Mesendoderm (in vitro differentiated cells): ENCODE measurements at regions not wholly inside any gene's neighbourhood (a gene's known extent, or its start where the extent isn't known, plus 50 kb on each side); places are given as distances from the start of the nearest gene placed in this dataset.

ENCODE experiments used
- DNase-seq: peaks from one replicate; pipeline ENCODE4 v3.0.0; 2013
- H2AK5ac ChIP-seq: 2 replicates; pipeline ENCODE4 v1.6.1; 2013; ENCODE audit warnings: low read length, inconsistent platforms
- H2BK120ac ChIP-seq: 2 replicates; pipeline ENCODE4 v1.6.1; 2013; ENCODE audit warnings: low read depth, mild to moderate bottlenecking, low read length, moderate library complexity, mixed read lengths
- H2BK15ac ChIP-seq: replicated peaks from 2 replicates; pipeline ENCODE4 v1.6.1; 2013; ENCODE audit warnings: low read depth, mild to moderate bottlenecking, moderate library complexity
- H2BK5ac ChIP-seq: 2 replicates; pipeline ENCODE4 v1.6.1; 2013; ENCODE audit warnings: low read length, inconsistent platforms
- H3K18ac ChIP-seq: 2 replicates; pipeline ENCODE4 v1.6.1; 2013; ENCODE audit warnings: mild to moderate bottlenecking, low read length, mixed read lengths
- H3K23ac ChIP-seq: one replicate; pipeline ENCODE4 v1.6.1; 2013; ENCODE audit warnings: low read length
- H3K27ac ChIP-seq: 2 replicates; pipeline ENCODE4 v1.5.1; 2013; ENCODE audit warnings: low read depth, mild to moderate bottlenecking, inconsistent platforms, low read length, moderate library complexity
- H3K27me3 ChIP-seq: 2 replicates; pipeline ENCODE4 v1.6.1; 2013; ENCODE audit warnings: low read length, control low read depth, mild to moderate bottlenecking, inconsistent platforms; ENCODE audit not compliant: insufficient read depth, poor library complexity
- H3K36me3 ChIP-seq: 2 replicates; pipeline ENCODE4 v1.6.1; 2013; ENCODE audit warnings: low read length, inconsistent platforms; ENCODE audit not compliant: control insufficient read depth, insufficient read depth
- H3K4ac ChIP-seq: one replicate; pipeline ENCODE4 v1.6.1; 2013; ENCODE audit warnings: low read depth, mild to moderate bottlenecking, low read length, moderate library complexity
- H3K4me1 ChIP-seq: 2 replicates; pipeline ENCODE4 v1.6.1; 2013; ENCODE audit warnings: low read depth, low read length, inconsistent platforms; ENCODE audit not compliant: control insufficient read depth
- H3K4me2 ChIP-seq: 2 replicates; pipeline ENCODE4 v1.6.1; 2013; ENCODE audit warnings: low read length
- H3K4me3 ChIP-seq: 2 replicates; pipeline ENCODE4 v1.5.1; 2013; ENCODE audit warnings: mild to moderate bottlenecking, low read length
- H3K56ac ChIP-seq: one replicate; pipeline ENCODE4 v1.6.1; 2013; ENCODE audit warnings: low read length
- H3K79me1 ChIP-seq: 2 replicates; pipeline ENCODE4 v1.6.1; 2013; ENCODE audit warnings: low read length, inconsistent platforms
- H3K79me2 ChIP-seq: 2 replicates; pipeline ENCODE4 v1.6.1; 2013; ENCODE audit warnings: mild to moderate bottlenecking, low read length; ENCODE audit not compliant: control insufficient read depth, insufficient read depth
- H3K9ac ChIP-seq: 2 replicates; pipeline ENCODE4 v1.6.1; 2013; ENCODE audit warnings: low read length, inconsistent platforms
- H4K5ac ChIP-seq: one replicate; pipeline ENCODE4 v1.6.1; 2013; ENCODE audit warnings: low read length
- H4K8ac ChIP-seq: one replicate; pipeline ENCODE4 v1.6.1; 2013; ENCODE audit warnings: low read depth, mild to moderate bottlenecking, control low read depth, low read length, moderate library complexity
- WGBS: extraction: QIAGEN DNeasy Blood & Tissue Kit; methylation state at CpG from one replicate; pipeline ENCODE4 v1.1.7; 2013; ENCODE audit warnings: low lambda C conversion rate, missing lambda C conversion rate; ENCODE audit not compliant: insufficient coverage; ENCODE audit errors: extremely low coverage; 5-methylcytosine and 5-hydroxymethylcytosine counted together

DNA sequence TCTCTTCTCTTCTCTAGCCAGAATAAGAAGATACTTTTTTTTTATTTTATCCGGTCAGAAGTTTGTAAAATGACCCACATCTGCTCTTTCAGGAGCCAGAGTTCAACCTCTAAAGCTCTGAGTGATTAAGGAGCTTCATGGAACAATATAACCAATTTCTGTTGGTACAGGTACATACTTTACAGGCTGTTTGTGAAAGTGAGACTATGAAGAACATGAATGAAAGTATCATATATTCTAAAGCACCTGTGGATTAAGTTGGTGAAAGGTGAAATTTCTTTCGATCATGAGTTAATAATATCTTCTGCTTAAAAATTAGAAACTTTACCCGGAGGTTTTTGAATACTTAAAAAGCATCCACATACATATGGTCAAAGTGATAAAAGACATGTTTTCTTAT lies 65.2 kb downstream of the DMRT2 start:
- Histone ChIP-seq H2BK120ac (no peak overlapping the region), H3K79me2 (no peaks in the 10 kb centered on the region), H3K4me2 (no peak overlapping the region), H3K56ac (no peak overlapping the region), H3K4me3 (no peak overlapping the region), H3K27ac (no peak overlapping the region), H2BK15ac (no peak overlapping the region), H3K36me3 (no peaks in the 10 kb centered on the region), H2AK5ac (no peak overlapping the region), H4K5ac (no peak overlapping the region), H4K8ac (no peak overlapping the region), H3K9ac (no peak overlapping the region), H3K18ac (no peak overlapping the region), H3K4me1 (no peaks in the 10 kb centered on the region), H3K27me3 (no peaks in the 10 kb centered on the region), H2BK5ac (no peak overlapping the region), H3K4ac (no peak overlapping the region), H3K79me1 (no peaks in the 10 kb centered on the region), H3K23ac (no peak overlapping the region)
- no CpG with 5 or more reads among the region's 3 CpGs for WGBS
- no peak for DNase-seq

DNA sequence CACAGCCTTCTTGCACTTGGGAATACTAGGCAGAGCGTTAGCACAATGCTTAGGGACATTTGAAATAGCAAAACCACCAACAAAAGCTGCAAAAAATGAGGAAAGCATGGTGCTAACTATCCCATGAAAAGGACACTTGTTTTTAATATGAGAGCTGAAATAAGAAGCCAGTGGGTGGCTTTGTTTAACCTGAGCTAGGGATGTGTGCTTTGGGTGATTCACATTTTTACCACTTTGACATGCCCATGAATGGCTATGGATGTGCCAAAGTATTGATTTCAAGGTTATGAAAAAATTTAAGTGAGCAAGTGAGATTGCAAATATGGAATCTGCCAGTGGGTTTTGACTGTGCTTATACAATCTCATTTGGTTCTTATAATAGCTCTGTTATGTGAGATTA lies 67.3 kb downstream of the DMRT2 start:
- Histone ChIP-seq H3K4ac (no peak overlapping the region), H2BK15ac (no peak overlapping the region), H4K5ac (no peak overlapping the region), H3K79me1 (no peaks in the 10 kb centered on the region), H4K8ac (no peak overlapping the region), H3K27me3 (no peaks in the 10 kb centered on the region), H3K36me3 (no peaks in the 10 kb centered on the region), H3K18ac (no peak overlapping the region), H3K27ac (no peak overlapping the region), H2AK5ac (no peak overlapping the region), H2BK120ac (no peak overlapping the region), H3K79me2 (no peaks in the 10 kb centered on the region), H3K56ac (no peak overlapping the region), H3K4me3 (no peak overlapping the region), H3K4me1 (no peaks in the 10 kb centered on the region), H3K23ac (no peak overlapping the region), H2BK5ac (no peak overlapping the region), H3K9ac (no peak overlapping the region), H3K4me2 (no peak overlapping the region)
- DNase-seq = no peak
- WGBS = no CpG with 5 or more reads among the region's 1 CpG

DNA sequence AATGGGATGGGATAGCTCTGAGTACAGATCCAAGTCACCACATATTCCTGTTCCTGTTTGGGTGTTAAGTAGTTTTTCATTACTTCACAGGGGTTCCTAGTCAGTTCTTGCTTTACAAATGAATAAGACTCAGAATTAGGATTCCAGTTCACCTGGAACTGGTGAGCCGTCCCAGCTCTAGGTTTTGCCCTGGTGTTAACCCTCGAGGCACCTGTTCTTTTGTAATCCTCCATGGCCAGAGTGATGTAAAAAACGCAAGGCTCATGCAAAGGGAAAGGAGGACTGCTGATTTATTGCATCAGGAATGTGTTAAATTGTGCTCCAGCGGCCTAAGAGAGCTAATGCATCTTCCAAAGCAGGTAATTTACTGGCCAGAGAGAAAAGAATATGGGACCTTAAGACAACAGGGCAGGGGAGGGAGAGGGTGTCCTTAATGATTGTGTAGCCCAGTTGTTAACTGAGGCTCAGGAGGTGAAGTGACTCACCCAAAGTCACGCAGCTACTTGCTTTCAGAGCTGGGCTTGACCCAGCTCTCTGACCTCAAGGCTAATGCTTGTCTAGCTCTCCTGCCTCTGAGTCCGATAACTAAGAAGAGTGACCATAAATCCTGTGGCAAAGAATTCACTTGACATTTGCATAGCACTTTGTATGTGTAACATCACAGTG lies 70.5 kb downstream of the DMRT2 start:
- Histone ChIP-seq H3K4me3 (no peak overlapping the region), H3K79me1 (no peaks in the 10 kb centered on the region), H2BK120ac (no peak overlapping the region), H2BK15ac (no peak overlapping the region), H2BK5ac (no peak overlapping the region), H3K27ac (no peak overlapping the region), H3K4me2 (no peak overlapping the region), H4K5ac (no peak overlapping the region), H3K9ac (no peak overlapping the region), H3K23ac (no peak overlapping the region), H2AK5ac (no peak overlapping the region), H3K56ac (no peak overlapping the region), H3K36me3 (no peaks in the 10 kb centered on the region), H4K8ac (no peak overlapping the region), H3K79me2 (no peaks in the 10 kb centered on the region), H3K27me3 (no peaks in the 10 kb centered on the region), H3K4me1 (no peaks in the 10 kb centered on the region), H3K4ac (no peak overlapping the region), H3K18ac (no peak overlapping the region)
- DNase-seq = peak; percentile 38
- WGBS = no CpG with 5 or more reads among the region's 6 CpGs

DNA sequence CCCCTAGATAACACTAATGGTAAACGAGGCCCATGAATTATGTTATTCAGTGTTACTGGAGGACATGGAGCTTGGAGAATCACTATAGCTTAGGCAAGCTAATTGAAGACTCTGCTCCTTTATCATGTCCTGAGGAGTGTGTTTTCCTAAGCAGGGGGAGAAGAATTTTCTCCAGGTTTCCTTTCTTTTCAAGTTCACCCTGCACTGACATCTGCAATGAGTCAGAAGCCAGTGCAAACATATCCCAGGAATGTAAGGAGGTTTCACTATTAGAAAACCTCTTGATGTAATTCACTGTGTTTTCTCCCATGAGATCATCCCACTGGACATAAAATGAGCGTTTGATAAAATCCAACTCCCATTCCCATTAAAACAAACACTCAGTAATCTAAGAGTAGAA lies 75.6 kb downstream of the DMRT2 start:
- Histone ChIP-seq H3K4me3 (no peak overlapping the region), H4K8ac (no peak overlapping the region), H3K27ac (no peak overlapping the region), H3K79me2 (no peaks in the 10 kb centered on the region), H3K4ac (no peak overlapping the region), H3K9ac (no peak overlapping the region), H3K4me1 (no peaks in the 10 kb centered on the region), H3K4me2 (no peak overlapping the region), H2BK5ac (no peak overlapping the region), H3K79me1 (no peaks in the 10 kb centered on the region), H3K18ac (no peak overlapping the region), H2BK15ac (no peak overlapping the region), H3K56ac (no peak overlapping the region), H2BK120ac (no peak overlapping the region), H2AK5ac (no peak overlapping the region), H3K23ac (no peak overlapping the region), H3K27me3 (no peaks in the 10 kb centered on the region), H3K36me3 (no peaks in the 10 kb centered on the region), H4K5ac (no peak overlapping the region)
- no peak for DNase-seq
- no CpG with 5 or more reads among the region's 2 CpGs for WGBS

GRCh38 chr9:1128046-1128445 lies 77.9 kb downstream of the DMRT2 start:
- H3K36me3 ChIP-seq = no peaks in the 10 kb centered on the region
- H3K27ac ChIP-seq = no peak overlapping the region
- H3K18ac ChIP-seq = no peak overlapping the region
- no peak overlapping the region for H4K5ac ChIP-seq
- no peak overlapping the region for H3K4me3 ChIP-seq
- no peak overlapping the region for H3K23ac ChIP-seq
- H3K4ac ChIP-seq = no peak overlapping the region
- no peaks in the 10 kb centered on the region for H3K4me1 ChIP-seq
- no peak overlapping the region for H2BK5ac ChIP-seq
- H2AK5ac ChIP-seq = no peak overlapping the region
- H2BK120ac ChIP-seq = no peak overlapping the region
- no peaks in the 10 kb centered on the region for H3K79me1 ChIP-seq
- no peak overlapping the region for H4K8ac ChIP-seq
- DNase-seq = no peak
- no CpG with 5 or more reads among the region's 1 CpG for WGBS
- no peak overlapping the region for H3K56ac ChIP-seq
- H2BK15ac ChIP-seq = no peak overlapping the region
- no peak overlapping the region for H3K4me2 ChIP-seq
- no peaks in the 10 kb centered on the region for H3K27me3 ChIP-seq
- no peak overlapping the region for H3K9ac ChIP-seq
- no peaks in the 10 kb centered on the region for H3K79me2 ChIP-seq

- H2BK15ac ChIP-seq = no peak overlapping the region
- H3K4ac ChIP-seq = no peak overlapping the region
- no peak overlapping the region for H2AK5ac ChIP-seq
- no peaks in the 10 kb centered on the region for H3K79me2 ChIP-seq
- no peak overlapping the region for H3K23ac ChIP-seq
- H3K56ac ChIP-seq = no peak overlapping the region
- no peak overlapping the region for H3K18ac ChIP-seq
- peak; percentile 9 for DNase-seq
- no peak overlapping the region for H3K4me2 ChIP-seq
- H3K9ac ChIP-seq = no peak overlapping the region
- no peak overlapping the region for H4K5ac ChIP-seq
- no peaks in the 10 kb centered on the region for H3K36me3 ChIP-seq
- H3K4me3 ChIP-seq = no peak overlapping the region
- no peaks in the 10 kb centered on the region for H3K27me3 ChIP-seq
- H2BK120ac ChIP-seq = no peak overlapping the region
- no peak overlapping the region for H4K8ac ChIP-seq
- no peak overlapping the region for H2BK5ac ChIP-seq
- H3K27ac ChIP-seq = no peak overlapping the region
- H3K79me1 ChIP-seq = no peaks in the 10 kb centered on the region
- no CpG with 5 or more reads among the region's 4 CpGs for WGBS
- no peaks in the 10 kb centered on the region for H3K4me1 ChIP-seq
Observed at GRCh38 chr9:1129382-1129781, 79.2 kb downstream of the DMRT2 start.
